Liver (tissue), 3 donors: ENCODE measurements at regions not wholly inside any gene's neighbourhood (a gene's known extent, or its start where the extent isn't known, plus 50 kb on each side); places are given as distances from the start of the nearest gene placed in this dataset.

Experiments used
- GABPA ChIP-seq, 2 donors: IDR thresholded peaks in 1 of 2; conservative IDR thresholded peaks in 1 of 2; 2 replicates each; pipeline ENCODE4 v1.6.1; 2016; ENCODE audit warnings: antibody characterized with exemption in 2 of 2, mild to moderate bottlenecking in 1 of 2, moderate library complexity in 1 of 2
- JUND ChIP-seq, 2 donors: IDR thresholded peaks; 2 replicates each; pipeline ENCODE4 v1.6.1; 2016; ENCODE audit warnings: antibody characterized with exemption in 2 of 2
- RAD21 ChIP-seq, 2 donors: IDR thresholded peaks; 2 replicates each; pipeline ENCODE4 v1.6.1; 2016; ENCODE audit warnings: antibody characterized with exemption in 2 of 2, mild to moderate bottlenecking in 2 of 2
- RXRA ChIP-seq, 2 donors: IDR thresholded peaks; 2 replicates each; pipeline ENCODE4 v1.6.1; 2017 to 2018; ENCODE audit warnings: antibody characterized with exemption in 2 of 2, mild to moderate bottlenecking in 1 of 2
- TAF1 ChIP-seq: conservative IDR thresholded peaks from 2 replicates; pipeline ENCODE4 v1.6.1; 2016; ENCODE audit warnings: antibody characterized with exemption, mild to moderate bottlenecking
- TF ChIP-seq, protein P1 (sequence below): fragments of 150-350 bp; IDR thresholded peaks from 2 replicates; pipeline ENCODE4 v1.5.1; 2017; ENCODE audit warnings: improper control_type of control experiment, low read depth, low read length; ENCODE audit not compliant: missing input control
- TF ChIP-seq, protein P2 (sequence below): IDR thresholded peaks from 2 replicates; pipeline ENCODE4 v1.6.1; 2016; ENCODE audit warnings: antibody characterized with exemption
- donor health status: healthy.
- donor health status: healthy.

DNA sequence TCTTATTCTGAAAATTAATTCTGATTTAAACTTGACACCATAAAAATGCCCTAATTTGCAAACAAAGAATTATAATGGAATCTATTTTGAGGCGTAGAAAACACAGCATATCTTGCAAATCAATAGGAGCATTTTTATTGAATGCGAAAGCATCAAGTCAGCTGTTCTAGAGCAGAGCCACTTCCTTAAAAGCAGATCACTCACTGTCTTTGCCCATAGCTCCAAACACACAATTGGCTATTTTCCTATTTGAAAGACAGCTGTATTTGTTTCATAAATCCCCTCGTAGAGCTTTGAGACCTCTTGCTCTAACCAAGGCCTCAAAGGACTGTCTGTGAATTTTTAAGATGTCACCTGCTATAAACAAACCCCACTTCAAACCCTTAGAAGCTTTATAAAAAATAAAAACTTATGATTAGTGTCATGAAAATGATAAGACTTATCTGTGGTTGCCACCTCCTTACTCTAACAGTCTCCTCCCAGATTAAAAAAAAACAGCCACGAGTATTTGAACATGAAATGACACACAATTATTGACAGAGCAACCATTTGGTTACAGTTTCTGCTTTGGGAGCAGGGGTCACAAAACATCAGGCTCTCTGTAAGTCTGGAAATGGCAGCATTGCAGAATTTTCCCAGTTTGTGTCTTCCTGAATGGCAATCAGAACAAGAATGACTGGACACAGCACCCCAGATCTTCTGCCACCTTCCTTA lies 75.6 kb upstream of the RASEF start:
- TF ChIP-seq JUND (IDR thresholded peaks at IDR 0.05) (no peak), GABPA (IDR thresholded peaks at IDR 0.05 in 1 of 2, conservative IDR thresholded peaks at IDR 0.05 in 1 of 2) (no peak), TAF1 (no peak), RAD21 (IDR thresholded peaks at IDR 0.05) (no peak), RXRA (IDR thresholded peaks at IDR 0.05) (no peak)
- TF ChIP-seq, protein P1, sequence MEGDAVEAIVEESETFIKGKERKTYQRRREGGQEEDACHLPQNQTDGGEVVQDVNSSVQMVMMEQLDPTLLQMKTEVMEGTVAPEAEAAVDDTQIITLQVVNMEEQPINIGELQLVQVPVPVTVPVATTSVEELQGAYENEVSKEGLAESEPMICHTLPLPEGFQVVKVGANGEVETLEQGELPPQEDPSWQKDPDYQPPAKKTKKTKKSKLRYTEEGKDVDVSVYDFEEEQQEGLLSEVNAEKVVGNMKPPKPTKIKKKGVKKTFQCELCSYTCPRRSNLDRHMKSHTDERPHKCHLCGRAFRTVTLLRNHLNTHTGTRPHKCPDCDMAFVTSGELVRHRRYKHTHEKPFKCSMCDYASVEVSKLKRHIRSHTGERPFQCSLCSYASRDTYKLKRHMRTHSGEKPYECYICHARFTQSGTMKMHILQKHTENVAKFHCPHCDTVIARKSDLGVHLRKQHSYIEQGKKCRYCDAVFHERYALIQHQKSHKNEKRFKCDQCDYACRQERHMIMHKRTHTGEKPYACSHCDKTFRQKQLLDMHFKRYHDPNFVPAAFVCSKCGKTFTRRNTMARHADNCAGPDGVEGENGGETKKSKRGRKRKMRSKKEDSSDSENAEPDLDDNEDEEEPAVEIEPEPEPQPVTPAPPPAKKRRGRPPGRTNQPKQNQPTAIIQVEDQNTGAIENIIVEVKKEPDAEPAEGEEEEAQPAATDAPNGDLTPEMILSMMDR = no peak
- TF ChIP-seq, protein P2, sequence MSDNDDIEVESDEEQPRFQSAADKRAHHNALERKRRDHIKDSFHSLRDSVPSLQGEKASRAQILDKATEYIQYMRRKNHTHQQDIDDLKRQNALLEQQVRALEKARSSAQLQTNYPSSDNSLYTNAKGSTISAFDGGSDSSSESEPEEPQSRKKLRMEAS = no peak
